A204.1 (cell line): ENCODE measurements at regions not wholly inside any gene's neighbourhood (a gene's known extent, or its start where the extent isn't known, plus 50 kb on each side); places are given as distances from the start of the nearest gene placed in this dataset.
"Not testable (repeated sequence)": the region's sequence is repeated elsewhere in the genome, so short reads cannot be mapped to it uniquely, and the experiment has no call there.

Experiments used
- FAIRE-seq: peaks from 2 replicates; lab custom pipeline; 2012; peaks lifted over from hg19 to GRCh38; lab: Jason Lieb, UNC

DNA sequence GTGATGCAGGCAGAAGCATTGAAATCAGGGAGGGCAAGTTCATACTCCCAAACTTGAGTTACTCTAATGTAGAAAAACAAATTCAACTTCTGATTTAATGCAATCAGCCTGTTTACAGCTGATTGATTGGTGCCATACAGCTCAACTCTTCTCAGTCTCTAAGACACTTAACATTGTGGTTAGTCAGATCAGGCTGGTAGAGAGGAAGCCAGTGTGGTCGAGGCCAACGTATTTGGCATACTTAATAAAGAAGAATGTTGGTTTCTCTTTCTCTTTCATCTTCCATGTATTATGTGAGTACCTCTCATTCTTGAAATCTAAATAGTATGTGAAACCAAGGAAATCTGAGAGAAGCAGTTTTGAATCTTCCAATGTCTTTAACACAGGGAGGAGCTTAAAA is 255.0 kb upstream of the SLITRK1 start:
- FAIRE-seq = no peak

DNA sequence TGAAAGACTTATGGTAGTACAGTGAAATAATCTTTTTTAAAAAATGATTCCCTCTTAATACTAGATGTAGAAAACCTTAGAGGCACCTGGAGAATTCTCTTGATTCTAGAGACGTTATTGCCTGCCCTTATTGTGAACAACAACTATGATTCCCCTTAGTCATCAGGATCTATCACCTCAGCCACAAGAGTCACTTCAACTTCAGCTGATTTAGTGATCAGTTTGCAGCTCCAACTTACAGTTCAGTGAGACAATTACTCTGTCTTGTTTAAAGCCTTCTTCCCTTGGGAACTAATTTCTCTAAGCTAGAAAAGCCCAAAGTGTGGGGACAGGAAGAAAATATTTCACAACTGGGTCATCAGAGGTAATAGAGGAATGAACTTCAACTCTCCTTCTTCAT is 254.3 kb upstream of the SLITRK1 start:
- no peak for FAIRE-seq

GRCh38 chr13:84132491-84132890 is 250.2 kb upstream of the SLITRK1 start:
- no peak for FAIRE-seq

DNA sequence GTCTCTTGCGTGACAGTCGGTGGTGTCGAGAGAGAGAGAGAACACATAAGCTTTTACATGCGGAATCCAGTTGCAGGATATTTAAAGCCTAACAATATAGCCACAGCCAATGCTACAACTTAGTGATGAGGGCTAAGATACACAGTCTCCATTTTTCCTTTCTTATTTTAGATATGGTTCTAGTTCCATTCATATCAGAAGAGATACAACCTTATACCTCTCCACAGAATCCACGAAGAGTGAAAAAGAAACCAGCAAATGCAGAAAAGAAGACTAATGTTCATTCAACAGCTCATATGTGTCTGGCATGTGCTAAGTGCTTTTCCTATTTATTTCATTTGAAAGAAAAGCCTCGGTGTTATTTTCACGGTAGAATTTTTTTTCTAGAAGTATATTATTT is 249.0 kb upstream of the SLITRK1 start:
- FAIRE-seq = no peak

GRCh38 chr13:84130495-84131114 is 248.3 kb upstream of the SLITRK1 start:
- no peak for FAIRE-seq

- FAIRE-seq = no peak
Measured at GRCh38 chr13:84129966-84130365, 247.7 kb upstream of the SLITRK1 start.

DNA sequence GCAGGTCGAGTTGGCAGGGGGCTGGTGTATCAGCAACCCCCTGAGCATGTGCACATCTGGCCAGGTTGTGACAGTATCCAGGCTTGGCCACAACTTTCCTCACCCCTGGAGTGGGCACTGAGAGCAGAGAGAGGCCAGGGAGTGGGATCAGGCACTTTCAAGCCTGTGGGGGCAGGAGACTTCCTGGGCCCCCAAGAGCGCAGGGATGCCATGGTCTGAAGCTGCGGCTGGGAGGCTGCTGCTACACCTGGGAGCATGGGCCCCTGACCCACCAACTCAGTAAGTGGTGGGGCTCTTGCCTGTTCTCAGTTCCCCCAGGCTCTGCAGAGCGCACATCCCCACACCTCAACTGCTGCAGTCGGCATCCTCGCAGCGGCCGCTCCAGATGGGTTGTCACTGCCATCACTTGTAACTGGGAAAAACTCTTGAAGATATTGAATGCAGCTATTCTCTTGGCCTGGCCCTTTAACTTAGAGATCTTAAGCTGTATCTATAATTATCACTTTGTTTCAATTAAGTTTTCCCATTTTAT is 245.4 kb upstream of the SLITRK1 start:
- no peak for FAIRE-seq

DNA sequence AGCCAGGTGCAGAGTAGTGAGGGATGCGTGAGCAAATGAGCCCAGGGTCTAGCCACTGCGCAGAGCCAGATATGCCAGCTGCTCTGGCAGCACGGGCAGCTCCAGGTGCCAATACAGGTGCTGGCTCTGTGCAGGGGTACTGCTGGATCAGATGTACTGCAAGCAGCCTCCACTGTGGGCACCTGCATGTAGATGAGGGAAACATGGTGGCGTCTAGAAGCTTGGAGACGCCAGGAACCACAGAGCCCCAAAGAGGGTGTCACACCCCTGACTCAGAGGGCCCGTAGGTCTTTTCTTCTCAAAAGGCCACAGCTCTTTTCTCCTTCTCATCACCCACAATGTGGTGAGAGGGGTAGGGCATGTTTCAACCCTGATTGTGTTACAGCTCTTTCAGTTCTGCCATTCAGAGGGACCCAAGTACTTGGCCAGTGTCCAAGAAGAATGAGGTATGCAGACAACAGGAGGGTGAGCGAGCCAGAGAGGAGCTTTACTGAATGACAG is 244.4 kb upstream of the SLITRK1 start:
- FAIRE-seq = no peak

- FAIRE-seq = no peak
Measured at GRCh38 chr13:84121456-84121855, 239.2 kb upstream of the SLITRK1 start.

GRCh38 chr13:84118839-84119409 is 236.7 kb upstream of the SLITRK1 start:
- FAIRE-seq = no peak

DNA sequence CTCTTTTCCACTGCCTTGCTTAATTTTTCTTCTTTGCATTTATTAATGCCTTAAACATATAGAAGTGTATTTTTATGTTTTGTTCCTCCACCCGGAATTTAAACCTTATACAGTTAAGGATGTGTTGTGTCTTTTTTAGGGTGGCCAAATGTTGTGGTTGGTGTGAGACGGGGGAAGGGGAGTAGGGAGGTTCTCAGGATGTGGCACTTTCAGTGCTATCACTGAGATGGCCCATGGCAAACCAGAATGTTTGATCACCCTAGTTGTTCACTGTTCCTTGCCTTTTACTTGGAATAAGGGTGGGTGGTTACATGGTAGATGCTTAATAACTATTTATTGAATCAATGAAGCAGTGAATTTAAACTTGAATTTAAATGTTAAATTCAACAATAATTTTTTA is 216.0 kb upstream of the SLITRK1 start:
- FAIRE-seq = no peak

DNA sequence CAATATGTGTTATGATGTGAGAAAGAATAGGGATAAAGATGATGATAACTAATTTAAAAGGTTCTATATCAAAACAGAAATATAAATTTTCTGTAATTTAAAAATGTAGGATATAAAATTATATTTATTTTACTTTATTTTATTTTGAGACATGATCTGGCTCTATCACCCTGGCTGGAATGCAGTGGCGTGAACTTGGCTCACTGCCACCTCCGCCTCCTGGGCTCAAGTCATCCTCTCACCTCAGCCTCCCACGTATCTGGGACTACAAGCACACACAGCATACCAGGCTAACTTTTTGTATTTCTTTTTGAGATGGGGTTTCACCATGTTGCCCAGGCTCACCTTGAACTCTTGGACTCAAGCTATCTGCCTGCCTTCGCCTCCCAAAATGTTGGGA is 214.9 kb upstream of the SLITRK1 start:
- FAIRE-seq = no peak

DNA sequence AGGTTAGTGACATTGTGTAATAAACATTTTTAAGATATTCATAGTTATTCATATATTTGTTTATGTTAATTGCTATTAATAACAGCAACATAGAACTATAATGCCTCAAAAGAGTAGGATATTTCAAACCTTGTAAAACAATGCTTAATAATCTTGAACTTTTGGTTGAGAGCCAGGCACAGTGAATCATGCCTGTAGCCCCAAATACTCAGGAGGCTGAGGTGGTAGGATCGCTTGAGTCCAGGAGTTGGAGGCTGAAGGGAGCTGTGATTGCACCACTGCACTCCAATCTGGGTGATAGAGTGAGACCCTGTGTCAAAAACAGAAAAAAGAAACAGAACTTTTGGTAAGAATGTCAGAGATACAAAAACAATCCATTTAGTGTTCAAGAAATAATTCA is 213.9 kb upstream of the SLITRK1 start:
- no peak for FAIRE-seq

- no peak for FAIRE-seq
Measured at GRCh38 chr13:84088996-84089395, 206.7 kb upstream of the SLITRK1 start.

DNA sequence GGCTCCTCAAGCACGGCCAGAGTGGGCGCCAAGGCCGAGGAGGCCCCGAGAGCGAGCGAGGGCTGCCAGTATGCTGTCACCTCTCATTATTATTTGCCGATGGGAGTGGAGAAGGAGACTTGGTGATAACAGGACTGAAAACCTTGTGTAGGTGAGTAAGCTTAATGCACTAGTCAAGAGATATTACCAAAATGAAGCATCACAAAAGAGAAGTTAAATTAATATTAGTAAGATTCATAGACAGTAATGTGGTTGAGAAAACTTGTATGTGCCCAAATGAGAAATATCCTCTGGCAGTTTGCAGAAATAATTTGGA is 204.5 kb upstream of the SLITRK1 start:
- no peak for FAIRE-seq

DNA sequence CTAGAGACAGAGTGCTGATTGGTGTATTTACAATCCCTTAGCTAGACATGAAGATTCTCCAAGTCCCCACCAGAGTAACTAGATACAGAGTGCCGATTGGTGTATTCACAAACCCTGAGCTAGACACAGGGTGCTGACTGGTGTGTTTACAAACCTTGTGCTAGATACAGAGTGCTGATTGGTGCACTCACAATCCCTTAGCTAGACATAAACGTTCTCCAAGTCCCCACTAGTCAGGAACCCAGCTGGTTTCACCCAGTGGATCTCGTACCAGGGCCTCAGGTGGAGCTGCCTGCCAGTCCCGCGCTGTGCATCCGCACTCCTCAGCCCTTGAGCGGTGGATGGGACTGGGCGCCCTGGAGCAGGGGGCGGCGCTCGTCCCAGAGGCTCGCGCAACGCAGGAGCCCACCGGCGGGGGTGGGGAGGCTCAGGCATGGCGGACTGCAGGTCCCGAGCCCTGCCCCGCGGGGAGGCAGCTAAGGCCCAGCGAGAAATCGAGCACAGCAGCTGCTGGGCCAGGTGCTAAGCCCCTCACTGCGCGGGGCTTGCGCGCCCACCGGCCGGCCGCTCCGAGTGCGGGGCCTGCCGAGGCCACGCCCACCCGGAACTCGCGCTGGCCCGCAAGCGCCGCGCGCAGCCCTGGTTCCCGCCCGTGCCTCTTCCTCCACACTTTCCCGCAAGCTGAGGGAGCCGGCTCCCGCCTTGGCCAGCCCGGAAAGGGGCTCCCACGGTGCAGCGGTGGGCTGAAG is 204.0 kb upstream of the SLITRK1 start:
- FAIRE-seq = not testable (repeated sequence)

- no peak for FAIRE-seq
Measured at GRCh38 chr13:84082462-84082861, 200.2 kb upstream of the SLITRK1 start.

GRCh38 chr13:84080748-84081530 is 198.7 kb upstream of the SLITRK1 start:
- FAIRE-seq = no peak

DNA sequence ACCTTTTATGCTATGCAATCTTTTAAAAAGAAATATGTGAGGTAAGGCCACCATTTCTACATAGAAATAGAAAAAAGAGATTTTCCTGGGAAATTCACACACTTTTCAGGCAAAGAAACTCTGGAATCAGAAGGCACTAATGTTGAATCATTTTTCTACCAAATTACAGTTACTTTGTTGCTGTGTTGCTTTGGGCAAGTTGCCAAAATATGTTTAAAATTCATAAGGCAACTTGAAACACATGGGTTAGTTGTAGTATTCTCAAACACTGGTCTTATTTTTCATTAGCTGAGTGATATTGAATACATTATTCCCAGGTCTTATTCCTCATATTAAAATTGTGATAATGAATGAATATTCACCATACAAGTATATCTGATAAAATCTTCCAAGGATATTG is 195.0 kb upstream of the SLITRK1 start:
- FAIRE-seq = no peak

DNA sequence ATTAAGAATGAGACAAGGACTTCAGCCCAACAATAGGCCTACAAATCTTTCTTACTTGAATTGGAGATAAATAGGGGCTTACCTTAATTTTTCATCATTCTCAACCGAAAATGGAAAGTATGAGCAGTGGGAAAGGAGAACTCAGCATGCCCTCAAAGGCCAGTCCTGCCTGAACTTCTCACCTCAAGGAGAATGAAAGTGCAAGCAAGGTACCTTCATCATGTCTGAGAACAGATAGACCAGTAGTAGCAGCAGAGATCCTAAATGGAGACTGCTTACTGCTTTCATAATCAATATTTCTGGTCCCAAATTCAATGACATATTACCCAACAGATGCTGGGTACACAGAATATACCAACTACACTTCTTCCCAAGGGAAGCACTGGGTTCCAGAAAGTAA is 194.0 kb upstream of the SLITRK1 start:
- no peak for FAIRE-seq

GRCh38 chr13:84050536-84050935 is 168.3 kb upstream of the SLITRK1 start:
- FAIRE-seq = no peak

DNA sequence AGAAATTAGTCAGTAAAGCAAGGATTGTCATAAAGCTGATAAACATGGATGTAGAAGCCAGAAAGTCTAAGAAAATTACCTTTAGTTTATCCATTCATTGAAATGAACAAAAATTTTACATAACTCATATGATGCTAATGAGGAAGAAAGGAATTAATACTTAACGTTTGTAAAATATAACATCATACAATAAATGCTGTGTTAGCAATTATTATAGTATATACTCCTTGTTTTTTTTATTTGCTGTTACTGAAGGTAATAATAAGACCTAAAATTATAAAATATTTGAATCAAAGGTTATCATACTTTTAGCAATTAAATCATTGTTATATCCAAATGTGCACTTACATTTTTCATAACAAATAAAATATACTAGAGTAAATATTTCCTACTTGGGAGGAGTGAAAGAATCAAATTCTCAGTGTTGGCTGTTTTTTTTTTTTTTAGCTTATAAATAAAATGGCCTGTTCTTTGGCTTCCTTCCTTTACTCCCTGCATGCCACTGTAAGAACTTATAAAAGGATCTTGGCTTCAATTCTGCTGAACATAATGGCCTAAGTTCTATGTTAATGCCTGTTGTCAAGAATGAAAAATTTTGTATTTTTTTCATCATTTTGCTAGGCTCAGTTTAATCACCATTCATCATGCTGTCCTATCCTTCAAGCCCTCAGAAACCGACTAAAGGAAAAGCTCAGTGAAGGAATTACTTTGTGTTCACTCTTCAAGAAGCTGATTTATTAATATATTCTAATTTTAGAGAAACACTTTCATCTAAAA is 167.4 kb upstream of the SLITRK1 start:
- peak; percentile 40 for FAIRE-seq
